ENCODE measurements at regions not wholly inside any gene's neighbourhood (a gene's known extent, or its start where the extent isn't known, plus 50 kb on each side); places are given as distances from the start of the nearest gene placed in this dataset.

- no peak overlapping the region for H3K4me3 ChIP-seq
- no peaks in the 10 kb centered on the region for H3K27me3 ChIP-seq (replicated peaks; ENCODE audit: insufficient read depth)
- WGBS, 2 experiments (ENCODE audit: low coverage in 1 of 2, low lambda C conversion rate in 2 of 2, missing lambda C conversion rate in 2 of 2) = 11 to 15% methylated on average over 5 of the region's 5 CpGs
- no peaks in the 10 kb centered on the region for H4K20me1 ChIP-seq (ENCODE audit: insufficient read depth)
- no peak overlapping the region for H2AFZ ChIP-seq
- H3K9me3 ChIP-seq (ENCODE audit: low read depth) = no peaks in the 10 kb centered on the region
- TF ChIP-seq EZH2phosphoT487 (IDR thresholded peaks at IDR 0.05; ENCODE audit: insufficient read depth, low read depth) = no peak
- TF ChIP-seq EZH2 (IDR thresholded peaks at IDR 0.05; ENCODE audit: insufficient read depth, poor library complexity, severe bottlenecking) = no peak
- in situ Hi-C loops (cut with MboI) = no loop called here
- no peaks in the 10 kb centered on the region for H3K9me2 ChIP-seq (ENCODE audit: insufficient read depth)
- no peaks in the 10 kb centered on the region for H3K79me2 ChIP-seq (ENCODE audit: insufficient read depth)
- DNase-seq = no peak
- H3K9ac ChIP-seq = no peak overlapping the region
- no peaks in the 10 kb centered on the region for H3K4me1 ChIP-seq (ENCODE audit: insufficient read depth)
- H3F3A ChIP-seq (ENCODE audit: insufficient read depth) = no peaks in the 10 kb centered on the region
- H3K36me3 ChIP-seq (ENCODE audit: low read depth) = no peaks in the 10 kb centered on the region
- H3K27ac ChIP-seq = no peak overlapping the region
- H3K4me2 ChIP-seq (ENCODE audit: unreplicated experiment) = no peak overlapping the region
Observed at GRCh38 chr5:5939759-5940370, 438.5 kb downstream of the MED10 start.

GRCh38 chr5:5933651-5934050, 444.7 kb downstream of the MED10 start:
- Histone ChIP-seq H3K4me3 (no peak overlapping the region), H3F3A (ENCODE audit: insufficient read depth) (no peaks in the 10 kb centered on the region), H3K9ac (no peak overlapping the region), H3K79me2 (ENCODE audit: insufficient read depth) (no peaks in the 10 kb centered on the region), H3K9me2 (ENCODE audit: insufficient read depth) (no peaks in the 10 kb centered on the region), H3K9me3 (ENCODE audit: low read depth) (no peaks in the 10 kb centered on the region), H3K4me1 (ENCODE audit: insufficient read depth) (no peaks in the 10 kb centered on the region), H4K20me1 (ENCODE audit: insufficient read depth) (no peaks in the 10 kb centered on the region), H3K27ac (no peak overlapping the region), H2AFZ (no peak overlapping the region), H3K36me3 (ENCODE audit: low read depth) (no peaks in the 10 kb centered on the region), H3K27me3 (replicated peaks; ENCODE audit: insufficient read depth) (no peaks in the 10 kb centered on the region), H3K4me2 (ENCODE audit: unreplicated experiment) (no peak overlapping the region)
- 7 to 16% methylated on average over 3 of the region's 3 CpGs for WGBS, 2 experiments (ENCODE audit: low coverage in 1 of 2, low lambda C conversion rate in 2 of 2, missing lambda C conversion rate in 2 of 2)
- no peak for DNase-seq
- TF ChIP-seq EZH2phosphoT487 (IDR thresholded peaks at IDR 0.05; ENCODE audit: insufficient read depth, low read depth) (no peak), EZH2 (IDR thresholded peaks at IDR 0.05; ENCODE audit: insufficient read depth, poor library complexity, severe bottlenecking) (no peak)
- in situ Hi-C loops (cut with MboI) = no loop called here

DNA sequence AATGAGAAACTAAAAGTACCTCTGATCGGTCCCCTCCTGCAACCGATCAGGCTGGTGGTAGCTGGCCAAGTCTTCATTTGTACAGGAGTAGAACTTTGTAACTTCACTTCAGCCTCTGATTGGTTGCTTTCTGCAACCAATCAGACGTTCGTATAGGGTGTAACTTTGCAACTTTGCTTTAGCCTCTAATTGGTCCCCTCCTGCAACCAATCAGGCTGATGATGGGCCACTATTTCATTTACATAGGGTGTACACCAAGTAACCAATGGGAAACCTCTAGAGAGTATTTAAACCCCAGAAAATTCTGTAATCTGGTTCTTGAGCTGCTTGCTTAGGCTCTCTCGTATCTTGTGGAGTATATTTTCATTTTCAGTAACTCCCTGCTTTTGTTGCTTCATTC, 445.5 kb downstream of the MED10 start:
- DNase-seq = no peak
- no peaks in the 10 kb centered on the region for H4K20me1 ChIP-seq (ENCODE audit: insufficient read depth)
- H3K4me1 ChIP-seq (ENCODE audit: insufficient read depth) = no peaks in the 10 kb centered on the region
- no peak overlapping the region for H3K27ac ChIP-seq
- no peaks in the 10 kb centered on the region for H3F3A ChIP-seq (ENCODE audit: insufficient read depth)
- H3K27me3 ChIP-seq (replicated peaks; ENCODE audit: insufficient read depth) = no peaks in the 10 kb centered on the region
- 26 to 30% methylated on average over 5 of the region's 5 CpGs for WGBS, 2 experiments (ENCODE audit: low coverage in 1 of 2, low lambda C conversion rate in 2 of 2, missing lambda C conversion rate in 2 of 2)
- H3K4me3 ChIP-seq = no peak overlapping the region
- no peaks in the 10 kb centered on the region for H3K36me3 ChIP-seq (ENCODE audit: low read depth)
- H3K9ac ChIP-seq = no peak overlapping the region
- TF ChIP-seq EZH2 (IDR thresholded peaks at IDR 0.05; ENCODE audit: insufficient read depth, poor library complexity, severe bottlenecking) (no peak), EZH2phosphoT487 (IDR thresholded peaks at IDR 0.05; ENCODE audit: insufficient read depth, low read depth) (no peak)
- H3K9me2 ChIP-seq (ENCODE audit: insufficient read depth) = no peaks in the 10 kb centered on the region
- no peaks in the 10 kb centered on the region for H3K9me3 ChIP-seq (ENCODE audit: low read depth)
- H3K79me2 ChIP-seq (ENCODE audit: insufficient read depth) = no peaks in the 10 kb centered on the region
- no peak overlapping the region for H2AFZ ChIP-seq
- in situ Hi-C loops (cut with MboI) = no loop called here
- H3K4me2 ChIP-seq (ENCODE audit: unreplicated experiment) = no peak overlapping the region

DNA sequence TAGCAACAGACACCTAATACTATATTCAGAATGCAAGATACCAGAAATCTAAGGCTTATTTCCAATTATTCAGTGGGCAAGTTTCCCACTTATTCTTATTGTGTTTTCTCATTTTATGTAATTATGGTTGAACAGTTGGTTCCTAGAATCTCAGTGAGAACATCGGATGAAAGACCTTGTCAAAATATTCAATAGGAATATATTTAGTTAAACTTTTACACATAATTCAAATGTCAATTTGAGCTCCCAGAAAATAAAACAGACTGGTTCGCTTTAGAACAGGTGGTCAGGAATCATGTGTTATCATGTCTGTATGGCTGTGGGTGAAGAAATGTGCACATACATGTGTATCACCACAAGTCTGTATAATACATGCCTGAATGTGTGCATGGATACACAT, 447.8 kb downstream of the MED10 start:
- H2AFZ ChIP-seq = no peak overlapping the region
- H3K27ac ChIP-seq = no peak overlapping the region
- no peaks in the 10 kb centered on the region for H3K27me3 ChIP-seq (replicated peaks; ENCODE audit: insufficient read depth)
- no peak overlapping the region for H3K4me2 ChIP-seq (ENCODE audit: unreplicated experiment)
- in situ Hi-C loops (cut with MboI) = no loop called here
- 47 to 54% methylated on average over 2 of the region's 2 CpGs for WGBS, 2 experiments (ENCODE audit: low coverage in 1 of 2, low lambda C conversion rate in 2 of 2, missing lambda C conversion rate in 2 of 2)
- TF ChIP-seq EZH2phosphoT487 (IDR thresholded peaks at IDR 0.05; ENCODE audit: insufficient read depth, low read depth) = no peak
- TF ChIP-seq EZH2 (IDR thresholded peaks at IDR 0.05; ENCODE audit: insufficient read depth, poor library complexity, severe bottlenecking) = no peak
- H3K9me2 ChIP-seq (ENCODE audit: insufficient read depth) = no peaks in the 10 kb centered on the region
- H3K79me2 ChIP-seq (ENCODE audit: insufficient read depth) = no peaks in the 10 kb centered on the region
- H3K9ac ChIP-seq = no peak overlapping the region
- no peak overlapping the region for H3K4me3 ChIP-seq
- H3K9me3 ChIP-seq (ENCODE audit: low read depth) = no peaks in the 10 kb centered on the region
- H3K36me3 ChIP-seq (ENCODE audit: low read depth) = no peaks in the 10 kb centered on the region
- no peaks in the 10 kb centered on the region for H3K4me1 ChIP-seq (ENCODE audit: insufficient read depth)
- no peaks in the 10 kb centered on the region for H3F3A ChIP-seq (ENCODE audit: insufficient read depth)
- DNase-seq = no peak
- H4K20me1 ChIP-seq (ENCODE audit: insufficient read depth) = no peaks in the 10 kb centered on the region

All from GM23248 (cell line).